Mesodermal cell (in vitro differentiated cells): ENCODE measurements at regions not wholly inside any gene's neighbourhood (a gene's known extent, or its start where the extent isn't known, plus 50 kb on each side); places are given as distances from the start of the nearest gene placed in this dataset.

ENCODE experiments used
- H3K27ac ChIP-seq: 2 replicates; pipeline ENCODE4 v1.7.0; 2013; ENCODE audit warnings: mild to moderate bottlenecking, low read depth, low read length, moderate library complexity; ENCODE audit not compliant: severe bottlenecking
- H3K36me3 ChIP-seq: 2 replicates; pipeline ENCODE4 v1.7.1; 2013; ENCODE audit warnings: mild to moderate bottlenecking, low read length, moderate library complexity; ENCODE audit not compliant: control insufficient read depth, insufficient read depth
- H3K4me1 ChIP-seq: one replicate; pipeline ENCODE4 v1.7.1; 2013; ENCODE audit warnings: mild to moderate bottlenecking, low read length; ENCODE audit not compliant: insufficient read depth, control insufficient read depth, poor library complexity, severe bottlenecking
- H3K4me3 ChIP-seq: 2 replicates; pipeline ENCODE4 v1.7.0; 2013; ENCODE audit warnings: low read length, control low read depth, mild to moderate bottlenecking; ENCODE audit not compliant: insufficient read depth, poor library complexity, severe bottlenecking; ENCODE audit errors: extremely low read depth
- H3K9me3 ChIP-seq: 2 replicates; pipeline ENCODE4 v1.7.1; 2013; ENCODE audit warnings: mild to moderate bottlenecking, low read length, moderate library complexity; ENCODE audit not compliant: control insufficient read depth
- WGBS, 2 experiments: methylation state at CpG; one replicate each; pipeline ENCODE4 v1.1.5; 2013; ENCODE audit warnings: missing lambda C conversion rate in 2 of 2; ENCODE audit not compliant: insufficient coverage in 2 of 2; 5-methylcytosine and 5-hydroxymethylcytosine counted together

- WGBS, 2 experiments: 14 to 28% methylated on average over 7 to 11 of the region's 16 CpGs
- Histone ChIP-seq H3K27ac (no peak overlapping the region), H3K36me3 (no peaks in the 10 kb centered on the region), H3K9me3 (no peaks in the 10 kb centered on the region), H3K4me1 (no peaks in the 10 kb centered on the region), H3K4me3 (no peak overlapping the region)
These were observed 216.3 kb downstream of the C1D start for GRCh38 chr2:67846370-67847070.

GRCh38 chr2:67848551-67849285 is 214.1 kb downstream of the C1D start:
- H3K27ac ChIP-seq: no peak overlapping the region
- H3K36me3 ChIP-seq: no peaks in the 10 kb centered on the region
- no peaks in the 10 kb centered on the region for H3K4me1 ChIP-seq
- 92 to 96% methylated on average over 3 to 4 of the region's 6 CpGs for WGBS, 2 experiments
- H3K9me3 ChIP-seq: no peaks in the 10 kb centered on the region
- no peak overlapping the region for H3K4me3 ChIP-seq

GRCh38 chr2:67851016-67851415 is 211.8 kb downstream of the C1D start:
- Histone ChIP-seq H3K27ac (no peak overlapping the region), H3K9me3 (no peaks in the 10 kb centered on the region), H3K4me3 (no peak overlapping the region), H3K36me3 (no peaks in the 10 kb centered on the region), H3K4me1 (no peaks in the 10 kb centered on the region)
- WGBS, 2 experiments: 91 to 100% methylated on average over 3 of the region's 3 CpGs

GRCh38 chr2:67851956-67852824 is 210.6 kb downstream of the C1D start:
- H3K4me3 ChIP-seq: no peak overlapping the region
- no peak overlapping the region for H3K27ac ChIP-seq
- H3K36me3 ChIP-seq: no peaks in the 10 kb centered on the region
- 73 to 81% methylated on average over 7 to 8 of the region's 8 CpGs for WGBS, 2 experiments
- H3K9me3 ChIP-seq: no peaks in the 10 kb centered on the region
- H3K4me1 ChIP-seq: no peaks in the 10 kb centered on the region

GRCh38 chr2:67854103-67854743 is 208.6 kb downstream of the C1D start:
- no peaks in the 10 kb centered on the region for H3K4me1 ChIP-seq
- H3K4me3 ChIP-seq: no peak overlapping the region
- 94 to 96% methylated on average over 3 to 5 of the region's 6 CpGs for WGBS, 2 experiments
- no peaks in the 10 kb centered on the region for H3K36me3 ChIP-seq
- no peak overlapping the region for H3K27ac ChIP-seq
- H3K9me3 ChIP-seq: no peaks in the 10 kb centered on the region

- Histone ChIP-seq H3K4me3 (no peak overlapping the region), H3K27ac (no peak overlapping the region), H3K4me1 (no peaks in the 10 kb centered on the region), H3K9me3 (no peaks in the 10 kb centered on the region), H3K36me3 (no peaks in the 10 kb centered on the region)
- WGBS, 2 experiments: no CpG with 5 or more reads among the region's 1 CpG
These were observed 208.0 kb downstream of the C1D start for GRCh38 chr2:67854798-67855197.

GRCh38 chr2:67856866-67857265 is 205.9 kb downstream of the C1D start:
- Histone ChIP-seq H3K9me3 (no peaks in the 10 kb centered on the region), H3K4me3 (no peak overlapping the region), H3K27ac (no peak overlapping the region), H3K36me3 (no peaks in the 10 kb centered on the region), H3K4me1 (no peaks in the 10 kb centered on the region)
- WGBS, 2 experiments: 75% methylated on average over 1 to 3 of the region's 3 CpGs

GRCh38 chr2:67857836-67858235 is 205.0 kb downstream of the C1D start:
- Histone ChIP-seq H3K27ac (no peak overlapping the region), H3K4me3 (no peak overlapping the region), H3K36me3 (no peaks in the 10 kb centered on the region), H3K9me3 (no peaks in the 10 kb centered on the region), H3K4me1 (no peaks in the 10 kb centered on the region)
- 78 to 88% methylated on average over 3 to 4 of the region's 4 CpGs for WGBS, 2 experiments

- WGBS, 2 experiments: 86 to 90% methylated on average over 2 of the region's 3 CpGs
- Histone ChIP-seq H3K4me1 (no peaks in the 10 kb centered on the region), H3K36me3 (no peaks in the 10 kb centered on the region), H3K9me3 (no peaks in the 10 kb centered on the region), H3K4me3 (no peak overlapping the region), H3K27ac (no peak overlapping the region)
These were observed 203.9 kb downstream of the C1D start for GRCh38 chr2:67858886-67859285.

GRCh38 chr2:67865917-67866316 is 196.9 kb downstream of the C1D start:
- Histone ChIP-seq H3K36me3 (no peaks in the 10 kb centered on the region), H3K4me3 (no peak overlapping the region), H3K9me3 (no peaks in the 10 kb centered on the region), H3K4me1 (peaks cover 3% of the 10 kb centered on the region), H3K27ac (no peak overlapping the region)
- 54 to 70% methylated on average over 3 of the region's 3 CpGs for WGBS, 2 experiments
